GM12878 (cell line): ENCODE measurements at regions not wholly inside any gene's neighbourhood (a gene's known extent, or its start where the extent isn't known, plus 50 kb on each side); places are given as distances from the start of the nearest gene placed in this dataset.

Experiments
- ATAC-seq: fragments of 200-7000 bp; cut with Tn5 transposase; 3 replicates; pipeline ENCODE4 v1.9.1; 2020; ENCODE audit warnings: mild to moderate bottlenecking, moderate library complexity
- BruUV-seq: library from RNA; stranded (reverse); fragments of 400-500 nt; replicated peaks from 2 replicates; lab custom pipeline; 2021; lab: Mats Ljungman, UMichigan
- CTCF ChIA-PET: fragments of 300-600 bp; sonication (Branson Sonifier 250); formaldehyde crosslinking; extraction: SDS; loops from one replicate; lab custom pipeline; 2021; ENCODE audit warnings: inconsistent platforms; lab: Yijun Ruan, JAX
- POLR2A ChIA-PET: fragments of 350-600 bp; formaldehyde crosslinking; extraction: SDS; loops from one replicate; lab custom pipeline; 2021; ENCODE audit warnings: inconsistent platforms; lab: Charles Lee
- RAD21 ChIA-PET: fragments of 300-600 bp; sonication (Branson Sonifier 250); formaldehyde crosslinking; loops from one replicate; lab custom pipeline; 2023; ENCODE audit warnings: antibody characterized with exemption; ENCODE audit not compliant: unreplicated experiment; lab: Charles Lee
- SMC1A ChIA-PET: fragments of 300-600 bp; sonication (Branson Sonifier 250); formaldehyde crosslinking; loops from one replicate; lab custom pipeline; 2023; ENCODE audit not compliant: unreplicated experiment, uncharacterized antibody; lab: Charles Lee
- DNase-seq: peaks from one replicate; pipeline ENCODE4 v3.0.0-alpha.2; 2011; ENCODE audit warnings: low read depth, low spot score
- FAIRE-seq: peaks from 3 replicates; lab custom pipeline; 2011; peaks lifted over from hg19 to GRCh38; lab: Jason Lieb, UNC
- H2AFZ ChIP-seq: 2 replicates; pipeline ENCODE4 v1.6.0; 2011; ENCODE audit warnings: low read depth, low read length, control low read depth; ENCODE audit not compliant: control insufficient read depth
- H3K27ac ChIP-seq: 2 replicates; pipeline ENCODE4 v1.5.1; 2011; ENCODE audit warnings: control low read depth; ENCODE audit not compliant: control insufficient read depth, insufficient read depth
- H3K27me3 ChIP-seq, 2 experiments: replicated peaks in 1 of 2; 2 replicates each; pipeline versions ENCODE4 v1.6.0 to v1.6.1; 2011; ENCODE audit warnings: low read length in 1 of 2; ENCODE audit not compliant: control insufficient read depth in 2 of 2, insufficient read depth in 2 of 2
- H3K36me3 ChIP-seq, 2 experiments: 2 replicates each; pipeline ENCODE4 v1.5.1; 2011; ENCODE audit warnings: low read length in 1 of 2; ENCODE audit not compliant: control insufficient read depth in 2 of 2, insufficient read depth in 2 of 2
- H3K4me1 ChIP-seq: 2 replicates; pipeline ENCODE4 v1.6.1; 2011; ENCODE audit warnings: mild to moderate bottlenecking, low read length, moderate library complexity, mixed read lengths; ENCODE audit not compliant: control insufficient read depth, insufficient read depth
- H3K4me2 ChIP-seq: 2 replicates; pipeline ENCODE4 v1.6.0; 2011; ENCODE audit warnings: control low read depth; ENCODE audit not compliant: control insufficient read depth, insufficient read depth
- H3K4me3 ChIP-seq: fragments of 200-600 bp; sonication (generic); 2 replicates; pipeline ENCODE4 v1.5.1; 2016
- H3K79me2 ChIP-seq: 2 replicates; pipeline ENCODE4 v1.6.0; 2011; ENCODE audit warnings: low read length; ENCODE audit not compliant: control insufficient read depth, insufficient read depth
- H3K9ac ChIP-seq: 2 replicates; pipeline ENCODE4 v1.8.0; 2011; ENCODE audit warnings: low read length, control low read depth, mixed read lengths; ENCODE audit not compliant: control insufficient read depth, insufficient read depth
- H3K9me3 ChIP-seq: replicated peaks from 3 replicates; pipeline ENCODE4 v1.5.1; 2011; ENCODE audit warnings: mild to moderate bottlenecking, low read length; ENCODE audit not compliant: control insufficient read depth, insufficient read depth
- H4K20me1 ChIP-seq: 2 replicates; pipeline ENCODE4 v1.6.0; 2011; ENCODE audit not compliant: control insufficient read depth, insufficient read depth
- ETV6 ChIP-seq, 2 experiments: fragments of 450-650 bp in 1 of 2; IDR thresholded peaks in 1 of 2; conservative IDR thresholded peaks in 1 of 2; 2 replicates each; pipeline ENCODE4 v1.6.1; 2014; ENCODE audit warnings: antibody characterized with exemption in 1 of 2, borderline replicate concordance in 1 of 2, low read depth in 1 of 2, mild to moderate bottlenecking in 1 of 2, moderate library complexity in 1 of 2
- IKZF2 ChIP-seq, 2 experiments: fragments of 450-650 bp; IDR thresholded peaks; 2 replicates each; pipeline ENCODE4 v1.6.1; 2017; ENCODE audit warnings: mild to moderate bottlenecking in 2 of 2, moderate library complexity in 2 of 2
- IRF4 ChIP-seq: IDR thresholded peaks from 2 replicates; pipeline ENCODE4 v1.6.1; 2011; ENCODE audit warnings: low read depth, low read length
- MYC ChIP-seq: IDR thresholded peaks from 2 replicates; pipeline ENCODE4 v1.6.1; 2011; ENCODE audit warnings: mild to moderate bottlenecking, low read length, moderate library complexity, inconsistent platforms; ENCODE audit not compliant: insufficient read depth, insufficient replicate concordance, insufficient read length, severe bottlenecking
- NFIC ChIP-seq: IDR thresholded peaks from 2 replicates; pipeline ENCODE4 v1.6.1; 2012; ENCODE audit warnings: low read depth, mild to moderate bottlenecking, inconsistent platforms, low read length, moderate library complexity
- SREBF1 ChIP-seq: IDR thresholded peaks from 2 replicates; pipeline ENCODE4 v1.6.1; 2012; ENCODE audit warnings: mild to moderate bottlenecking, low read length
- SRF ChIP-seq, 2 experiments: IDR thresholded peaks; 2 replicates each; pipeline ENCODE4 v1.6.1; 2011; ENCODE audit warnings: low read depth in 2 of 2, low read length in 2 of 2, mild to moderate bottlenecking in 1 of 2, moderate library complexity in 1 of 2
- TAF1 ChIP-seq: IDR thresholded peaks from 2 replicates; pipeline ENCODE4 v1.6.1; 2011; ENCODE audit warnings: mild to moderate bottlenecking, low read depth, low read length, borderline replicate concordance
- ZNF207 ChIP-seq: fragments of 450-650 bp; IDR thresholded peaks from 2 replicates; pipeline ENCODE4 v1.6.1; 2014; ENCODE audit warnings: antibody characterized with exemption, mild to moderate bottlenecking, borderline replicate concordance
- ZNF24 ChIP-seq: fragments of 450-650 bp; IDR thresholded peaks from 2 replicates; pipeline ENCODE4 v1.6.1; 2017; ENCODE audit warnings: antibody characterized with exemption, mild to moderate bottlenecking
- ZNF274 ChIP-seq: IDR thresholded peaks from one replicate; pipeline ENCODE4 v1.8.0; 2011; ENCODE audit not compliant: insufficient read length, insufficient read depth
- WGBS: methylation state at CpG from one replicate; pipeline ENCODE4 v1.1.6; 2016; ENCODE audit warnings: low lambda C conversion rate; ENCODE audit not compliant: insufficient replicate concordance, insufficient coverage; ENCODE audit errors: missing lambda C conversion rate; 5-methylcytosine and 5-hydroxymethylcytosine counted together
- in situ Hi-C: fragments of 300-500 bp; cut with MboI; formaldehyde crosslinking; loops from 9 replicates; pipeline ENCODE4 v1.14.3; 2018; ENCODE audit warnings: mixed read lengths
- intact Hi-C: fragments of 100-400 bp; cut with micrococcal nuclease; formaldehyde crosslinking; loops from one replicate; pipeline ENCODE4 v1.14.2; 2022; ENCODE audit not compliant: unreplicated experiment
- TF ChIP-seq, protein P1 (sequence below): IDR thresholded peaks from 2 replicates; pipeline ENCODE4 v1.6.1; 2011; ENCODE audit warnings: low read depth, low read length, improper control_type of control experiment, borderline replicate concordance
- TF ChIP-seq, protein P2 (sequence below): fragments of 450-650 bp; formaldehyde crosslinking; IDR thresholded peaks from 2 replicates; pipeline ENCODE4 v1.5.0; 2022; ENCODE audit warnings: mild to moderate bottlenecking, missing genetic modification characterization
- TF ChIP-seq, protein P3 (sequence below): fragments of 450-650 bp; IDR thresholded peaks from 2 replicates; pipeline ENCODE4 v1.6.1; 2017; ENCODE audit warnings: antibody characterized with exemption, mild to moderate bottlenecking, moderate library complexity

DNA sequence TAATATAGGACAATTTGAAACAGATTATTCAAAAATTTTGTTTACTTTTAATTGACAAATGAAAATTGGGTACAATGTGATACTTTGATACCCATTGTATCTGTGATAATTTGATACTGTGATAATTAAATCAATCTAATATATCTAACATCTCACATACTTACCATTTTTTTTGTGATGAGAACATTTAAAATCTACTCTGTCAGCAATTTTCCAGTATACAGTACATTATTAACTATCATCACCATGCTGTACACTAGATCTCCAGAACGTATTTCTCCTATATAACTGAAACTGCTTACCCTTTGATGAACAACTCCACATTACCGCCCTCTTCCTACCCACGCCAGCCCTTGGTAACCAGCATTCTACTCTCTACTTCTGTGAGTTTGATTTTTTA, 139.7 kb upstream of the TFPI start:
- no peak for FAIRE-seq
- TF ChIP-seq ZNF274 (no peak), IRF4 (no peak), NFIC (no peak), ETV6 (conservative IDR thresholded peaks at IDR 0.05 in 1 of 2, IDR thresholded peaks at IDR 0.05 in 1 of 2; ENCODE audit: borderline replicate concordance in 1 of 2, low read depth in 1 of 2) (no peak), SREBF1 (no peak), MYC (no peak), IKZF2 (IDR thresholded peaks at IDR 0.05) (no peak), ZNF24 (no peak), SRF (IDR thresholded peaks at IDR 0.05; ENCODE audit: low read depth in 2 of 2, low read length in 2 of 2) (no peak), TAF1 (no peak), ZNF207 (no peak)
- TF ChIP-seq, protein P1, sequence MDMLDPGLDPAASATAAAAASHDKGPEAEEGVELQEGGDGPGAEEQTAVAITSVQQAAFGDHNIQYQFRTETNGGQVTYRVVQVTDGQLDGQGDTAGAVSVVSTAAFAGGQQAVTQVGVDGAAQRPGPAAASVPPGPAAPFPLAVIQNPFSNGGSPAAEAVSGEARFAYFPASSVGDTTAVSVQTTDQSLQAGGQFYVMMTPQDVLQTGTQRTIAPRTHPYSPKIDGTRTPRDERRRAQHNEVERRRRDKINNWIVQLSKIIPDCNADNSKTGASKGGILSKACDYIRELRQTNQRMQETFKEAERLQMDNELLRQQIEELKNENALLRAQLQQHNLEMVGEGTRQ: no peak
- TF ChIP-seq, protein P2, sequence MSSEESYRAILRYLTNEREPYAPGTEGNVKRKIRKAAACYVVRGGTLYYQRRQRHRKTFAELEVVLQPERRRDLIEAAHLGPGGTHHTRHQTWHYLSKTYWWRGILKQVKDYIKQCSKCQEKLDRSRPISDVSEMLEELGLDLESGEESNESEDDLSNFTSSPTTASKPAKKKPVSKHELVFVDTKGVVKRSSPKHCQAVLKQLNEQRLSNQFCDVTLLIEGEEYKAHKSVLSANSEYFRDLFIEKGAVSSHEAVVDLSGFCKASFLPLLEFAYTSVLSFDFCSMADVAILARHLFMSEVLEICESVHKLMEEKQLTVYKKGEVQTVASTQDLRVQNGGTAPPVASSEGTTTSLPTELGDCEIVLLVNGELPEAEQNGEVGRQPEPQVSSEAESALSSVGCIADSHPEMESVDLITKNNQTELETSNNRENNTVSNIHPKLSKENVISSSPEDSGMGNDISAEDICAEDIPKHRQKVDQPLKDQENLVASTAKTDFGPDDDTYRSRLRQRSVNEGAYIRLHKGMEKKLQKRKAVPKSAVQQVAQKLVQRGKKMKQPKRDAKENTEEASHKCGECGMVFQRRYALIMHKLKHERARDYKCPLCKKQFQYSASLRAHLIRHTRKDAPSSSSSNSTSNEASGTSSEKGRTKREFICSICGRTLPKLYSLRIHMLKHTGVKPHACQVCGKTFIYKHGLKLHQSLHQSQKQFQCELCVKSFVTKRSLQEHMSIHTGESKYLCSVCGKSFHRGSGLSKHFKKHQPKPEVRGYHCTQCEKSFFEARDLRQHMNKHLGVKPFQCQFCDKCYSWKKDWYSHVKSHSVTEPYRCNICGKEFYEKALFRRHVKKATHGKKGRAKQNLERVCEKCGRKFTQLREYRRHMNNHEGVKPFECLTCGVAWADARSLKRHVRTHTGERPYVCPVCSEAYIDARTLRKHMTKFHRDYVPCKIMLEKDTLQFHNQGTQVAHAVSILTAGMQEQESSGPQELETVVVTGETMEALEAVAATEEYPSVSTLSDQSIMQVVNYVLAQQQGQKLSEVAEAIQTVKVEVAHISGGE: no peak
- TF ChIP-seq, protein P3, sequence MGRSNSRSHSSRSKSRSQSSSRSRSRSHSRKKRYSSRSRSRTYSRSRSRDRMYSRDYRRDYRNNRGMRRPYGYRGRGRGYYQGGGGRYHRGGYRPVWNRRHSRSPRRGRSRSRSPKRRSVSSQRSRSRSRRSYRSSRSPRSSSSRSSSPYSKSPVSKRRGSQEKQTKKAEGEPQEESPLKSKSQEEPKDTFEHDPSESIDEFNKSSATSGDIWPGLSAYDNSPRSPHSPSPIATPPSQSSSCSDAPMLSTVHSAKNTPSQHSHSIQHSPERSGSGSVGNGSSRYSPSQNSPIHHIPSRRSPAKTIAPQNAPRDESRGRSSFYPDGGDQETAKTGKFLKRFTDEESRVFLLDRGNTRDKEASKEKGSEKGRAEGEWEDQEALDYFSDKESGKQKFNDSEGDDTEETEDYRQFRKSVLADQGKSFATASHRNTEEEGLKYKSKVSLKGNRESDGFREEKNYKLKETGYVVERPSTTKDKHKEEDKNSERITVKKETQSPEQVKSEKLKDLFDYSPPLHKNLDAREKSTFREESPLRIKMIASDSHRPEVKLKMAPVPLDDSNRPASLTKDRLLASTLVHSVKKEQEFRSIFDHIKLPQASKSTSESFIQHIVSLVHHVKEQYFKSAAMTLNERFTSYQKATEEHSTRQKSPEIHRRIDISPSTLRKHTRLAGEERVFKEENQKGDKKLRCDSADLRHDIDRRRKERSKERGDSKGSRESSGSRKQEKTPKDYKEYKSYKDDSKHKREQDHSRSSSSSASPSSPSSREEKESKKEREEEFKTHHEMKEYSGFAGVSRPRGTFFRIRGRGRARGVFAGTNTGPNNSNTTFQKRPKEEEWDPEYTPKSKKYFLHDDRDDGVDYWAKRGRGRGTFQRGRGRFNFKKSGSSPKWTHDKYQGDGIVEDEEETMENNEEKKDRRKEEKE: no peak
- no peak for DNase-seq
- no peak for ATAC-seq
- Histone ChIP-seq H3K4me1 (no peaks in the 10 kb centered on the region), H4K20me1 (no peaks in the 10 kb centered on the region), H3K4me3 (no peak overlapping the region), H3K4me2 (no peak overlapping the region), H3K79me2 (no peaks in the 10 kb centered on the region), H3K36me3 (no peaks in the 10 kb centered on the region), H3K9me3 (no peaks in the 10 kb centered on the region), H3K9ac (no peak overlapping the region), H3K27ac (no peak overlapping the region), H2AFZ (no peak overlapping the region), H3K27me3 (no peaks in the 10 kb centered on the region)
- WGBS: 37% methylated on average over 3 of the region's 3 CpGs
- RAD21 ChIA-PET: no interaction called here
- POLR2A ChIA-PET: no interaction called here
- CTCF ChIA-PET: interaction anchor here (0.7 kb wide), 1 partner anchor 190 kb away, joined by 3 read pairs; no protein-coding TSS in a partner anchor
- in situ Hi-C loops: no loop called here
- BruUV-seq: no TSS peak
- SMC1A ChIA-PET: no interaction called here
- intact Hi-C loops: no loop called here
